AG10803 (cell line): ENCODE measurements at regions not wholly inside any gene's neighbourhood (a gene's known extent, or its start where the extent isn't known, plus 50 kb on each side); places are given as distances from the start of the nearest gene placed in this dataset.

Experiments used
- DNase-seq: peaks from one replicate; pipeline ENCODE4 v3.0.0; 2010; ENCODE audit warnings: low read depth
- H3K4me3 ChIP-seq: 2 replicates; pipeline ENCODE4 v1.5.1; 2011; ENCODE audit warnings: mild to moderate bottlenecking, low read length, control low read depth
- TF ChIP-seq, protein P1 (sequence below): conservative IDR thresholded peaks from 2 replicates; pipeline ENCODE4 v1.5.1; 2011; ENCODE audit warnings: mild to moderate bottlenecking, low read length, control low read depth, inconsistent platforms

DNA sequence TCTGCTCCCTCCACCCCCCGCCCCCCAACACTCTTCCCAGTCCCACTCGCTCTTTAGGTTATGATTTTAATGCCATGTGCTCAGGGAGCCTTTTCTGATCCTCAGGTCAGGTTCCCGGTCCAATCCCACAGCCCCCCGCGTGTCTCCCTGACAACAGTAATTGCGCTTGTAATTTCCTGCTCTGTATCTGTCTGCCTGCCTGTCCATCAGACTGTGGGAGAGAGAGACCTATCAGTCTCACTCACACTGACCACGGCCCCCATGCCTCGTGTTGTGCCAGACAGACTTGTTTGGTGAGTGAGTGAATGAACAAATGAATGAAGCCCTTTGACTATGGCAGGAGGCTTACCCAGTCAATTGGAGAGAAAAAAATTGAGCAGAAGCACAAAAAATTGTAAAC lies 50.8 kb upstream of the ECE1 start:
- DNase-seq = no peak
- no peak overlapping the region for H3K4me3 ChIP-seq
- TF ChIP-seq, protein P1, sequence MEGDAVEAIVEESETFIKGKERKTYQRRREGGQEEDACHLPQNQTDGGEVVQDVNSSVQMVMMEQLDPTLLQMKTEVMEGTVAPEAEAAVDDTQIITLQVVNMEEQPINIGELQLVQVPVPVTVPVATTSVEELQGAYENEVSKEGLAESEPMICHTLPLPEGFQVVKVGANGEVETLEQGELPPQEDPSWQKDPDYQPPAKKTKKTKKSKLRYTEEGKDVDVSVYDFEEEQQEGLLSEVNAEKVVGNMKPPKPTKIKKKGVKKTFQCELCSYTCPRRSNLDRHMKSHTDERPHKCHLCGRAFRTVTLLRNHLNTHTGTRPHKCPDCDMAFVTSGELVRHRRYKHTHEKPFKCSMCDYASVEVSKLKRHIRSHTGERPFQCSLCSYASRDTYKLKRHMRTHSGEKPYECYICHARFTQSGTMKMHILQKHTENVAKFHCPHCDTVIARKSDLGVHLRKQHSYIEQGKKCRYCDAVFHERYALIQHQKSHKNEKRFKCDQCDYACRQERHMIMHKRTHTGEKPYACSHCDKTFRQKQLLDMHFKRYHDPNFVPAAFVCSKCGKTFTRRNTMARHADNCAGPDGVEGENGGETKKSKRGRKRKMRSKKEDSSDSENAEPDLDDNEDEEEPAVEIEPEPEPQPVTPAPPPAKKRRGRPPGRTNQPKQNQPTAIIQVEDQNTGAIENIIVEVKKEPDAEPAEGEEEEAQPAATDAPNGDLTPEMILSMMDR = no peak

DNA sequence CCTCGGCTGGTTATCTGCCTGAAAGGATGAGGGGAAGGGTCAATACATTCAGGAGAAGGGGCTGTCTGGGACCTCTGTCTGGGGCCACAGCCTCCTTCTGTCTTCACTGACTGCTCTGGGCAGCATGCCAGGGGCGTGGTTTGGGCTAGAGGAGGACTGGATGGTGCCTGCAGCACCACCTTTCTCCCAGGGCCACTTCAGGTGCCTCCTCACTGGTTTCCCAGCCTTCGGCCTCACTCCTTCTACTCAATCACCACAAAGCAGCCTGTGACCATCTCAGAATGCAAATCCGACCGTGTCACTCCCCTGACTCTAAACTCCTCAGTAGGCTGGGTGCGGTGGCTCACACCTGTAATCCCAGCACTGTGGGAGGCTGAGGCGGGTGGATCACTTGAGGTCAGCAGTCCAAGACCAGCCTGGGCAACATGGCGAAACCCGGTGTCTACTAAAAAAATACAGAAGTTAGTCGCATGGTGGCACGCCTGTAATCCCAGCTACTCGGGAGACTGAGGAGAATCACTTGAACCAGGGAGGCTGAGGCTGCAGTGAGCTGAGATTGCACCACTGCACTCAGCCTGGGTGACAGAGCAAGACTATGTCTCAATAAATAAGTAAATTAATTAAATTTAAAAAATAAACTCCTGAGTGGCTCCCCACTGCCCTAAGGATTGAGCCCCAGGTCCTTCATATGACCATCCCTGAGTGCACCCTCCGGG lies 50.1 kb upstream of the ECE1 start:
- no peak overlapping the region for H3K4me3 ChIP-seq
- TF ChIP-seq, protein P1 = no peak
- no peak for DNase-seq
